A549 (cell line): ENCODE measurements at regions not wholly inside any gene's neighbourhood (a gene's known extent, or its start where the extent isn't known, plus 50 kb on each side); places are given as distances from the start of the nearest gene placed in this dataset.
A peak's percentile ranks its signal among the peaks of the same experiment; 100 is the strongest.

Experiments
- ATAC-seq, 2 experiments: fragments of 200-7000 bp in 1 of 2; fragments of >200 bp in 1 of 2; cut with Nextera tagmentation in 1 of 2; cut with Tn5 transposase in 1 of 2; 3 replicates each; pipeline versions ENCODE4 v1.8.0 to v1.9.1; 2018 to 2020; ENCODE audit warnings: mild to moderate bottlenecking in 1 of 2, moderate library complexity in 1 of 2
- CTCF ChIA-PET: fragments of 300-600 bp; sonication (Branson Sonifier 250); formaldehyde crosslinking; extraction: SDS; loops from one replicate; lab custom pipeline; 2021; ENCODE audit warnings: antibody characterized with exemption, inconsistent platforms; lab: Yijun Ruan, JAX
- POLR2A ChIA-PET: fragments of 350-600 bp; formaldehyde crosslinking; extraction: SDS; loops from one replicate; lab custom pipeline; 2021; ENCODE audit warnings: antibody characterized with exemption, inconsistent platforms; lab: Yijun Ruan, JAX
- DNase-seq, 2 experiments: peaks; one replicate each; pipeline versions ENCODE4 v3.0.0 to v3.0.0-alpha.2; 2011 to 2016; ENCODE audit warnings: low read depth in 1 of 2, low spot score in 1 of 2
- FAIRE-seq: peaks from 2 replicates; lab custom pipeline; 2011; peaks lifted over from hg19 to GRCh38; lab: Jason Lieb, UNC
- H3K27ac ChIP-seq, 2 experiments: fragments of >200 bp; sonication (Bioruptor Twin); formaldehyde crosslinking; 3 replicates each; pipeline ENCODE4 v1.5.1; 2016 to 2017
- H3K4me1 ChIP-seq: fragments of >200 bp; sonication (Bioruptor Twin); formaldehyde crosslinking; 3 replicates; pipeline ENCODE4 v1.6.1; 2016
- H3K4me2 ChIP-seq: fragments of >200 bp; sonication (Bioruptor Twin); formaldehyde crosslinking; 3 replicates; pipeline ENCODE4 v1.6.1; 2016
- H3K4me3 ChIP-seq: fragments of >200 bp; sonication (Bioruptor Twin); formaldehyde crosslinking; 3 replicates; pipeline ENCODE4 v1.5.1; 2016
- H3K9me3 ChIP-seq: fragments of >200 bp; sonication (Bioruptor Twin); formaldehyde crosslinking; 3 replicates; pipeline ENCODE4 v1.6.1; 2016
- CEBPB ChIP-seq, 2 experiments: fragments of >200 bp in 1 of 2; sonication (Bioruptor Twin) in 1 of 2; formaldehyde crosslinking in 1 of 2; IDR thresholded peaks; 2 replicates each; pipeline ENCODE4 v1.6.1; 2012 to 2016
- CHD2 ChIP-seq: fragments of 150-350 bp; IDR thresholded peaks from 2 replicates; pipeline ENCODE4 v1.6.1; 2014; ENCODE audit warnings: low read length; ENCODE audit not compliant: partially characterized antibody
- EHF ChIP-seq: fragments of 250-450 bp; sonication (Bioruptor Pico); IDR thresholded peaks from 2 replicates; pipeline ENCODE4 v1.5.0; 2020; ENCODE audit warnings: mild to moderate bottlenecking
- HOXA7 ChIP-seq: fragments of 250-450 bp; sonication (Bioruptor Pico); IDR thresholded peaks from 2 replicates; pipeline ENCODE4 v1.5.0; 2020; ENCODE audit warnings: mild to moderate bottlenecking, moderate library complexity
- HOXB13 ChIP-seq: fragments of 250-450 bp; sonication (Bioruptor Pico); IDR thresholded peaks from 2 replicates; pipeline ENCODE4 v1.5.0; 2020; ENCODE audit warnings: low read depth, mild to moderate bottlenecking, moderate library complexity
- MYC ChIP-seq: IDR thresholded peaks from 2 replicates; pipeline ENCODE4 v1.6.1; 2012; ENCODE audit warnings: mild to moderate bottlenecking, inconsistent platforms, low read length, improper control_type of control experiment, borderline replicate concordance
- NR3C1 ChIP-seq: fragments of >200 bp; sonication (Bioruptor Twin); formaldehyde crosslinking; IDR thresholded peaks from 3 replicates; pipeline ENCODE4 v1.6.1; 2017
- POLR2A ChIP-seq: IDR thresholded peaks from 2 replicates; pipeline ENCODE4 v1.6.1; 2012; ENCODE audit warnings: mild to moderate bottlenecking, low read length
- RAD21 ChIP-seq, 2 experiments: fragments of >200 bp in 1 of 2; sonication (Bioruptor Twin) in 1 of 2; formaldehyde crosslinking in 1 of 2; IDR thresholded peaks in 1 of 2; conservative IDR thresholded peaks in 1 of 2; 2 replicates in 1 of 2; 3 replicates in 1 of 2; pipeline ENCODE4 v1.6.1; 2012 to 2018; ENCODE audit warnings: inconsistent platforms in 1 of 2
- RARB ChIP-seq: fragments of 250-450 bp; sonication (Bioruptor Pico); IDR thresholded peaks from 2 replicates; pipeline ENCODE4 v1.8.0; 2021; ENCODE audit warnings: mild to moderate bottlenecking, moderate library complexity
- REST ChIP-seq: fragments of 200-600 bp; sonication (generic); IDR thresholded peaks from 2 replicates; pipeline ENCODE4 v1.6.1; 2016; ENCODE audit warnings: antibody characterized with exemption, mild to moderate bottlenecking, moderate library complexity
- RNF2 ChIP-seq: fragments of 200-600 bp; sonication (generic); IDR thresholded peaks from 2 replicates; pipeline ENCODE4 v1.6.1; 2016; ENCODE audit warnings: low read depth, mild to moderate bottlenecking, antibody characterized with exemption, moderate library complexity, borderline replicate concordance
- ZC3H11A ChIP-seq: fragments of 450-650 bp; IDR thresholded peaks from 2 replicates; pipeline ENCODE4 v1.6.1; 2014; ENCODE audit warnings: antibody characterized with exemption, mild to moderate bottlenecking
- ZFP36 ChIP-seq: fragments of 450-650 bp; IDR thresholded peaks from 2 replicates; pipeline ENCODE4 v1.6.1; 2014; ENCODE audit warnings: borderline replicate concordance; ENCODE audit not compliant: partially characterized antibody
- WGBS: methylation state at CpG from one replicate; pipeline ENCODE4 v1.1.6; 2017; ENCODE audit errors: missing lambda C conversion rate; 5-methylcytosine and 5-hydroxymethylcytosine counted together
- TF ChIP-seq, protein P1 (sequence below): fragments of 150-350 bp; IDR thresholded peaks from 2 replicates; pipeline ENCODE4 v1.6.1; 2014; ENCODE audit warnings: low read depth, mild to moderate bottlenecking, low read length

GRCh38 chr12:66837311-66837627, 158.4 kb upstream of the GRIP1 start:
- H3K4me1 ChIP-seq, result no peaks in the 10 kb centered on the region
- no peak for TF ChIP-seq RNF2
- no peak for TF ChIP-seq HOXA7 (CRISPR knock-in tag)
- no peak for ATAC-seq
- H3K4me2 ChIP-seq, result no peak overlapping the region
- H3K4me3 ChIP-seq, result no peak overlapping the region
- CTCF ChIA-PET, result interaction anchor here (0.8 kb wide), 1 partner anchor 149 kb away, joined by 3 read pairs; no protein-coding TSS in a partner anchor
- DNase-seq, result no peak
- 24% methylated on average over 1 of the region's 1 CpG for WGBS
- POLR2A ChIA-PET, result no interaction called here
- no peaks in the 10 kb centered on the region for H3K9me3 ChIP-seq
- H3K27ac ChIP-seq, result no peak overlapping the region
- no peak for FAIRE-seq

- POLR2A ChIA-PET, result no interaction called here
- 76% methylated on average over 4 of the region's 4 CpGs for WGBS
- no peak overlapping the region for H3K4me3 ChIP-seq
- DNase-seq, result no peak
- no peaks in the 10 kb centered on the region for H3K4me1 ChIP-seq
- no peak overlapping the region for H3K27ac ChIP-seq
- H3K4me2 ChIP-seq, result no peak overlapping the region
- no peak for ATAC-seq
- TF ChIP-seq HOXA7 (CRISPR knock-in tag) (no peak), ZFP36 (no peak), CEBPB (IDR thresholded peaks at IDR 0.05) (no peak), CHD2 (no peak), NR3C1 (no peak)
- TF ChIP-seq, protein P1, sequence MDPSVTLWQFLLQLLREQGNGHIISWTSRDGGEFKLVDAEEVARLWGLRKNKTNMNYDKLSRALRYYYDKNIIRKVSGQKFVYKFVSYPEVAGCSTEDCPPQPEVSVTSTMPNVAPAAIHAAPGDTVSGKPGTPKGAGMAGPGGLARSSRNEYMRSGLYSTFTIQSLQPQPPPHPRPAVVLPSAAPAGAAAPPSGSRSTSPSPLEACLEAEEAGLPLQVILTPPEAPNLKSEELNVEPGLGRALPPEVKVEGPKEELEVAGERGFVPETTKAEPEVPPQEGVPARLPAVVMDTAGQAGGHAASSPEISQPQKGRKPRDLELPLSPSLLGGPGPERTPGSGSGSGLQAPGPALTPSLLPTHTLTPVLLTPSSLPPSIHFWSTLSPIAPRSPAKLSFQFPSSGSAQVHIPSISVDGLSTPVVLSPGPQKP, result no peak
- FAIRE-seq, result no peak
- no peaks in the 10 kb centered on the region for H3K9me3 ChIP-seq
- CTCF ChIA-PET, result interaction anchor here (1.5 kb wide), 1 partner anchor 11 kb away, joined by 3 read pairs; no protein-coding TSS in a partner anchor
Observed at GRCh38 chr12:66838366-66838765, 159.5 kb upstream of the GRIP1 start.

- DNase-seq (no peak), FAIRE-seq (no peak)
- no peaks in the 10 kb centered on the region for H3K9me3 ChIP-seq
- no peak overlapping the region for H3K4me3 ChIP-seq
- no peak overlapping the region for H3K4me2 ChIP-seq
- H3K27ac ChIP-seq, result no peak overlapping the region
- TF ChIP-seq POLR2A (no peak), REST (peak; percentile 50; the same call in 1 of the 2 replicates)
- TF ChIP-seq, all 56 proteins: peak for 1
- 52% methylated on average over 2 of the region's 2 CpGs for WGBS
- CTCF ChIA-PET, result interaction anchor here (1.9 kb wide), 1 partner anchor 12 kb away, joined by 6 read pairs; no protein-coding TSS in a partner anchor
- no peak for ATAC-seq
- POLR2A ChIA-PET, result no interaction called here
- no peaks in the 10 kb centered on the region for H3K4me1 ChIP-seq
Observed at GRCh38 chr12:66848967-66849366, 170.1 kb upstream of the GRIP1 start.

- no peak for FAIRE-seq
- no peak overlapping the region for H3K4me3 ChIP-seq
- H3K27ac ChIP-seq, result no peak overlapping the region
- POLR2A ChIA-PET, result no interaction called here
- no peaks in the 10 kb centered on the region for H3K9me3 ChIP-seq
- no peak for DNase-seq
- TF ChIP-seq, protein P1, result no peak
- TF ChIP-seq HOXB13 (CRISPR knock-in tag) (no peak), RARB (CRISPR knock-in tag) (no peak), REST (no peak), ZC3H11A (no peak), EHF (CRISPR knock-in tag) (no peak), RAD21 (conservative IDR thresholded peaks at IDR 0.05 in 1 of 2, IDR thresholded peaks at IDR 0.05 in 1 of 2) (no peak), MYC (no peak), ZFP36 (no peak)
- TF ChIP-seq, all 56 proteins: peak for 0
- WGBS, result 56% methylated on average over 5 of the region's 5 CpGs
- no peaks in the 10 kb centered on the region for H3K4me1 ChIP-seq
- no peak overlapping the region for H3K4me2 ChIP-seq
- CTCF ChIA-PET, result interaction anchor here (1.1 kb wide), 2 partner anchors 10 to 162 kb away, joined by 3 read pairs; no protein-coding TSS in a partner anchor
- no peak for ATAC-seq
Observed at GRCh38 chr12:66851134-66851533, 172.3 kb upstream of the GRIP1 start.
